DND-41 (cell line): ENCODE measurements at regions not wholly inside any gene's neighbourhood (a gene's known extent, or its start where the extent isn't known, plus 50 kb on each side); places are given as distances from the start of the nearest gene placed in this dataset.

Experiments
- ATAC-seq: fragments of 200-7000 bp; cut with Tn5 transposase; 3 replicates; pipeline ENCODE4 v1.9.1; 2021; ENCODE audit warnings: low read depth; ENCODE audit not compliant: insufficient read depth
- DNase-seq: peaks from one replicate; pipeline ENCODE4 v3.0.0-alpha.2; 2020
- H2AFZ ChIP-seq: 2 replicates; pipeline ENCODE4 v1.6.0; 2012; ENCODE audit warnings: low read depth, low read length
- H3K27ac ChIP-seq: 2 replicates; pipeline ENCODE4 v1.5.1; 2012; ENCODE audit warnings: low read length, inconsistent platforms
- H3K27me3 ChIP-seq: fragments of 200-600 bp; sonication (generic); 2 replicates; pipeline ENCODE4 v1.6.0; 2012; ENCODE audit warnings: low read length, mild to moderate bottlenecking, inconsistent platforms; ENCODE audit not compliant: insufficient read depth, poor library complexity
- H3K36me3 ChIP-seq: 2 replicates; pipeline ENCODE4 v1.5.1; 2012; ENCODE audit warnings: low read length, inconsistent platforms; ENCODE audit not compliant: insufficient read depth
- H3K4me1 ChIP-seq: 2 replicates; pipeline ENCODE4 v1.5.1; 2012; ENCODE audit warnings: mild to moderate bottlenecking, low read length; ENCODE audit not compliant: insufficient read depth
- H3K4me2 ChIP-seq: 2 replicates; pipeline ENCODE4 v1.6.0; 2012; ENCODE audit warnings: mild to moderate bottlenecking, moderate library complexity, low read length, inconsistent platforms; ENCODE audit not compliant: insufficient read depth
- H3K4me3 ChIP-seq, 2 experiments: fragments of 200-600 bp in 1 of 2; shearing (Covaris generic) in 1 of 2; 2 replicates each; pipeline ENCODE4 v1.5.1; 2012 to 2016; ENCODE audit warnings: inconsistent platforms in 2 of 2, low read length in 2 of 2, mild to moderate bottlenecking in 2 of 2, low read depth in 1 of 2, moderate library complexity in 1 of 2
- H3K79me2 ChIP-seq: 2 replicates; pipeline ENCODE4 v1.6.0; 2012; ENCODE audit warnings: low read length, inconsistent platforms; ENCODE audit not compliant: insufficient read depth
- H3K9ac ChIP-seq: 2 replicates; pipeline ENCODE4 v1.6.0; 2012; ENCODE audit warnings: low read depth, mild to moderate bottlenecking, inconsistent platforms, low read length, moderate library complexity
- H3K9me3 ChIP-seq: 2 replicates; pipeline ENCODE4 v1.5.1; 2012; ENCODE audit warnings: low read length, moderate library complexity, mild to moderate bottlenecking, inconsistent platforms; ENCODE audit not compliant: insufficient read depth, severe bottlenecking
- H4K20me1 ChIP-seq: 2 replicates; pipeline ENCODE4 v1.6.0; 2012; ENCODE audit warnings: low read length; ENCODE audit not compliant: insufficient read depth
- EZH2 ChIP-seq: IDR thresholded peaks from 3 replicates; pipeline ENCODE4 v1.6.1; 2012; ENCODE audit warnings: borderline replicate concordance, low read depth, mild to moderate bottlenecking, moderate library complexity, low read length, inconsistent platforms; ENCODE audit not compliant: severe bottlenecking
- TF ChIP-seq, protein P1 (sequence below): IDR thresholded peaks from 2 replicates; pipeline ENCODE4 v1.5.1; 2012; ENCODE audit warnings: borderline replicate concordance, low read length, moderate library complexity, mild to moderate bottlenecking; ENCODE audit not compliant: poor library complexity, severe bottlenecking; ENCODE audit errors: extremely low read depth

- no peak overlapping the region for H3K4me2 ChIP-seq
- H3K79me2 ChIP-seq, result no peaks in the 10 kb centered on the region
These were observed 101.3 kb upstream of the SLCO3A1 start for GRCh38 chr15:91752081-91752785.

GRCh38 chr15:91759560-91759959, 93.9 kb upstream of the SLCO3A1 start:
- TF ChIP-seq, protein P1, sequence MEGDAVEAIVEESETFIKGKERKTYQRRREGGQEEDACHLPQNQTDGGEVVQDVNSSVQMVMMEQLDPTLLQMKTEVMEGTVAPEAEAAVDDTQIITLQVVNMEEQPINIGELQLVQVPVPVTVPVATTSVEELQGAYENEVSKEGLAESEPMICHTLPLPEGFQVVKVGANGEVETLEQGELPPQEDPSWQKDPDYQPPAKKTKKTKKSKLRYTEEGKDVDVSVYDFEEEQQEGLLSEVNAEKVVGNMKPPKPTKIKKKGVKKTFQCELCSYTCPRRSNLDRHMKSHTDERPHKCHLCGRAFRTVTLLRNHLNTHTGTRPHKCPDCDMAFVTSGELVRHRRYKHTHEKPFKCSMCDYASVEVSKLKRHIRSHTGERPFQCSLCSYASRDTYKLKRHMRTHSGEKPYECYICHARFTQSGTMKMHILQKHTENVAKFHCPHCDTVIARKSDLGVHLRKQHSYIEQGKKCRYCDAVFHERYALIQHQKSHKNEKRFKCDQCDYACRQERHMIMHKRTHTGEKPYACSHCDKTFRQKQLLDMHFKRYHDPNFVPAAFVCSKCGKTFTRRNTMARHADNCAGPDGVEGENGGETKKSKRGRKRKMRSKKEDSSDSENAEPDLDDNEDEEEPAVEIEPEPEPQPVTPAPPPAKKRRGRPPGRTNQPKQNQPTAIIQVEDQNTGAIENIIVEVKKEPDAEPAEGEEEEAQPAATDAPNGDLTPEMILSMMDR, result no peak
- TF ChIP-seq EZH2, result no peak
- no peak for ATAC-seq

More at GRCh38 chr15:91752081-91752785, 101.3 kb upstream of the SLCO3A1 start:
- Histone ChIP-seq H3K36me3 (no peaks in the 10 kb centered on the region), H2AFZ (no peak overlapping the region), H4K20me1 (no peaks in the 10 kb centered on the region), H3K27me3 (no peaks in the 10 kb centered on the region), H3K9me3 (no peaks in the 10 kb centered on the region), H3K9ac (no peak overlapping the region), H3K27ac (no peak overlapping the region), H3K4me3 (no peak overlapping the region), H3K4me1 (no peaks in the 10 kb centered on the region)
- TF ChIP-seq, protein P1, result no peak
- TF ChIP-seq EZH2, result no peak
- ATAC-seq (no peak), DNase-seq (no peak)

DNA sequence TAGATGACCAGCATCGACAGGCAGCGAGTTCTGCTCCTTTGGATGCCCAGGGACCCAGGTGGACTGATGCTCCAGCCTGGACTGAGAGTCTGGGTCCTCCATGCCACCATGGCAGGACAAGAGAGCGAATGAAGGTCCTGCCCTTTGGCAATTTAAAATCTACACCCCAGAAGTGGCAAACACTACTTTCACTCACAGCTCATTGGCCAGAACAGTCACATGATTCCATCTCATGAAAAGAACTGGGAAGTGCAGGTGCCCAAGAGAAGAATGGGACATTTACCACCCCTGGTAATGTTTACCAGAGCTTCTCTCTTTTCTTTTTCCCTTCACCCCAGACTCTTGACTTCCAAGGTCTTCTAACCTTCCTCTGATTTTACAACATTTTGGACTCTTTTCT, 87.8 kb upstream of the SLCO3A1 start:
- no peaks in the 10 kb centered on the region for H4K20me1 ChIP-seq
- DNase-seq (no peak), ATAC-seq (no peak)
- TF ChIP-seq, protein P1, result no peak
- no peak for TF ChIP-seq EZH2
- no peak overlapping the region for H3K9ac ChIP-seq
- H3K4me1 ChIP-seq, result no peaks in the 10 kb centered on the region
- no peaks in the 10 kb centered on the region for H3K9me3 ChIP-seq
- H3K27me3 ChIP-seq, result no peaks in the 10 kb centered on the region
- no peaks in the 10 kb centered on the region for H3K79me2 ChIP-seq
- H3K36me3 ChIP-seq, result no peaks in the 10 kb centered on the region
- no peak overlapping the region for H3K27ac ChIP-seq
- no peak overlapping the region for H2AFZ ChIP-seq
- H3K4me3 ChIP-seq, result no peak overlapping the region
- H3K4me2 ChIP-seq, result no peak overlapping the region

More at GRCh38 chr15:91759560-91759959, 93.9 kb upstream of the SLCO3A1 start:
- H3K4me2 ChIP-seq, result no peak overlapping the region
- no peaks in the 10 kb centered on the region for H3K79me2 ChIP-seq
- DNase-seq, result no peak
- no peak overlapping the region for H2AFZ ChIP-seq
- no peaks in the 10 kb centered on the region for H4K20me1 ChIP-seq
- no peaks in the 10 kb centered on the region for H3K4me1 ChIP-seq
- H3K36me3 ChIP-seq, result no peaks in the 10 kb centered on the region
- H3K9ac ChIP-seq, result no peak overlapping the region
- H3K4me3 ChIP-seq, result no peak overlapping the region
- H3K27ac ChIP-seq, result no peak overlapping the region
- no peaks in the 10 kb centered on the region for H3K27me3 ChIP-seq
- H3K9me3 ChIP-seq, result no peaks in the 10 kb centered on the region
